ENCODE measurements at regions not wholly inside any gene's neighbourhood (a gene's known extent, or its start where the extent isn't known, plus 50 kb on each side); places are given as distances from the start of the nearest gene placed in this dataset.
"Not testable (repeated sequence)": the region's sequence is repeated elsewhere in the genome, so short reads cannot be mapped to it uniquely, and the experiment has no call there.

- DNase-seq (ENCODE audit: low read depth in 3 of 3): no peak
These were observed 1213.7 kb upstream of the AUTS2 start for GRCh38 chr7:68384581-68384980.

GRCh38 chr7:68393051-68393450 is 1205.2 kb upstream of the AUTS2 start:
- DNase-seq (ENCODE audit: low read depth in 3 of 3): no peak

- DNase-seq (ENCODE audit: low read depth in 3 of 3): no peak
These were observed 1204.1 kb upstream of the AUTS2 start for GRCh38 chr7:68394131-68394530.

- DNase-seq (ENCODE audit: low read depth in 3 of 3): no peak
These were observed 1198.2 kb upstream of the AUTS2 start for GRCh38 chr7:68399991-68400590.

- no peak for DNase-seq (ENCODE audit: low read depth in 3 of 3)
These were observed 1197.5 kb upstream of the AUTS2 start for GRCh38 chr7:68400783-68401182.

- DNase-seq (ENCODE audit: low read depth in 3 of 3): no peak
These were observed 1197.0 kb upstream of the AUTS2 start for GRCh38 chr7:68401313-68401712.

GRCh38 chr7:68406480-68406879 is 1191.8 kb upstream of the AUTS2 start:
- DNase-seq (ENCODE audit: low read depth in 3 of 3): no peak

GRCh38 chr7:68407460-68407859 is 1190.8 kb upstream of the AUTS2 start:
- DNase-seq (ENCODE audit: low read depth in 3 of 3): no peak

- no peak for DNase-seq (ENCODE audit: low read depth in 3 of 3)
These were observed 1189.4 kb upstream of the AUTS2 start for GRCh38 chr7:68408873-68409272.

- DNase-seq (ENCODE audit: low read depth in 3 of 3): no peak
These were observed 1188.4 kb upstream of the AUTS2 start for GRCh38 chr7:68409851-68410250.

- DNase-seq (ENCODE audit: low read depth in 3 of 3): not testable (repeated sequence)
These were observed 1187.6 kb upstream of the AUTS2 start for GRCh38 chr7:68410693-68411092.

- no peak for DNase-seq (ENCODE audit: low read depth in 3 of 3)
These were observed 1186.5 kb upstream of the AUTS2 start for GRCh38 chr7:68411742-68412141.

GRCh38 chr7:68414631-68415425 is 1183.4 kb upstream of the AUTS2 start:
- DNase-seq (ENCODE audit: low read depth in 3 of 3): no peak

GRCh38 chr7:68417002-68417401 is 1181.3 kb upstream of the AUTS2 start:
- DNase-seq (ENCODE audit: low read depth in 3 of 3): no peak

GRCh38 chr7:68417659-68418058 is 1180.6 kb upstream of the AUTS2 start:
- DNase-seq (ENCODE audit: low read depth in 3 of 3): no peak

GRCh38 chr7:68420342-68421192 is 1177.7 kb upstream of the AUTS2 start:
- no peak for DNase-seq (ENCODE audit: low read depth in 3 of 3)

- DNase-seq (ENCODE audit: low read depth in 3 of 3): no peak
These were observed 1176.6 kb upstream of the AUTS2 start for GRCh38 chr7:68421712-68422111.

- no peak for DNase-seq (ENCODE audit: low read depth in 3 of 3)
These were observed 1176.0 kb upstream of the AUTS2 start for GRCh38 chr7:68422281-68422680.

- DNase-seq (ENCODE audit: low read depth in 3 of 3): no peak
These were observed 1174.9 kb upstream of the AUTS2 start for GRCh38 chr7:68423356-68423755.

- no peak for DNase-seq (ENCODE audit: low read depth in 3 of 3)
These were observed 1173.5 kb upstream of the AUTS2 start for GRCh38 chr7:68424658-68425297.

- DNase-seq (ENCODE audit: low read depth in 3 of 3): no peak
These were observed 1172.9 kb upstream of the AUTS2 start for GRCh38 chr7:68425377-68425776.

All from stimulated activated CD4-positive, alpha-beta T cell treated with anti-CD3 and anti-CD28 coated beads, TNF-alpha, amount 100 ng/mL, for 24 hours (primary cell).